HepG2 (cell line): ENCODE measurements at regions not wholly inside any gene's neighbourhood (a gene's known extent, or its start where the extent isn't known, plus 50 kb on each side); places are given as distances from the start of the nearest gene placed in this dataset.
A peak's percentile ranks its signal among the peaks of the same experiment; 100 is the strongest.

Experiments used
- ATM ChIP-seq: fragments of 450-650 bp; IDR thresholded peaks from 2 replicates; pipeline ENCODE4 v1.7.1; 2017; ENCODE audit warnings: mild to moderate bottlenecking, borderline replicate concordance
- CBFB ChIP-seq: sonication (generic); formaldehyde crosslinking; IDR thresholded peaks from 2 replicates; pipeline ENCODE4 v1.4.0; 2020; ENCODE audit warnings: missing genetic modification reagents
- EHMT2 ChIP-seq: fragments of 200-600 bp; sonication (generic); IDR thresholded peaks from 2 replicates; pipeline ENCODE4 v1.7.0; 2017; ENCODE audit warnings: antibody characterized with exemption, low read depth, low read length, borderline replicate concordance
- FOXP4 ChIP-seq: sonication (generic); formaldehyde crosslinking; IDR thresholded peaks from 2 replicates; pipeline ENCODE4 v1.4.0; 2020; ENCODE audit warnings: missing genetic modification reagents
- HINFP ChIP-seq: sonication (generic); formaldehyde crosslinking; IDR thresholded peaks from 2 replicates; pipeline ENCODE4 v1.4.0; 2020; ENCODE audit warnings: low read depth, mild to moderate bottlenecking, missing genetic modification reagents
- KLF12 ChIP-seq: sonication (generic); formaldehyde crosslinking; IDR thresholded peaks from 2 replicates; pipeline ENCODE4 v1.4.0; 2020; ENCODE audit warnings: missing genetic modification reagents, borderline replicate concordance
- KLF13 ChIP-seq: sonication (generic); formaldehyde crosslinking; IDR thresholded peaks from 2 replicates; pipeline ENCODE4 v1.4.0; 2020; ENCODE audit warnings: mild to moderate bottlenecking, missing genetic modification reagents
- NAIF1 ChIP-seq: sonication (generic); formaldehyde crosslinking; IDR thresholded peaks from 2 replicates; pipeline ENCODE4 v1.5.0; 2020; ENCODE audit warnings: mild to moderate bottlenecking, missing genetic modification reagents, borderline replicate concordance
- NCOA5 ChIP-seq: sonication (generic); formaldehyde crosslinking; IDR thresholded peaks from 2 replicates; pipeline ENCODE4 v1.4.0; 2020; ENCODE audit warnings: missing genetic modification reagents
- NFE2L1 ChIP-seq: sonication (generic); formaldehyde crosslinking; IDR thresholded peaks from 2 replicates; pipeline ENCODE4 v1.4.0; 2020; ENCODE audit warnings: missing genetic modification reagents, mild to moderate bottlenecking, borderline replicate concordance
- NONO ChIP-seq, 2 experiments: fragments of 450-650 bp in 1 of 2; sonication (generic) in 1 of 2; formaldehyde crosslinking in 1 of 2; IDR thresholded peaks in 1 of 2; conservative IDR thresholded peaks in 1 of 2; 2 replicates each; pipeline versions ENCODE4 v1.6.1 to v1.8.0; 2017 to 2022; ENCODE audit warnings: mild to moderate bottlenecking in 1 of 2, missing genetic modification reagents in 1 of 2, moderate library complexity in 1 of 2
- RARA ChIP-seq: IDR thresholded peaks from 2 replicates; pipeline ENCODE4 v1.6.1; 2016; ENCODE audit warnings: missing genetic modification reagents, missing compliant biosample characterization
- RBM22 ChIP-seq: fragments of 200-400 bp; formaldehyde crosslinking; optimal IDR thresholded peaks from 2 replicates; pipeline ENCODE3; 2017; ENCODE audit warnings: mild to moderate bottlenecking, low read length, moderate library complexity
- SIN3A ChIP-seq: IDR thresholded peaks from 2 replicates; pipeline ENCODE4 v1.6.1; 2011; ENCODE audit warnings: low read depth, mild to moderate bottlenecking, control low read depth, low read length, borderline replicate concordance
- SOX6 ChIP-seq, 2 experiments: fragments of 450-650 bp in 1 of 2; sonication (generic) in 1 of 2; formaldehyde crosslinking in 1 of 2; IDR thresholded peaks; 2 replicates each; pipeline versions ENCODE4 v1.4.0 to v1.6.1; 2017 to 2020; ENCODE audit warnings: antibody characterized with exemption in 1 of 2, mild to moderate bottlenecking in 1 of 2, missing genetic modification reagents in 1 of 2
- SRY ChIP-seq: sonication (generic); formaldehyde crosslinking; IDR thresholded peaks from 2 replicates; pipeline ENCODE4 v1.8.0; 2022; ENCODE audit warnings: mild to moderate bottlenecking, missing genetic modification reagents
- TEAD3 ChIP-seq: optimal IDR thresholded peaks from 2 replicates; pipeline ENCODE3; 2016; ENCODE audit warnings: borderline replicate concordance
- XRCC5 ChIP-seq: fragments of 200-400 bp; formaldehyde crosslinking; optimal IDR thresholded peaks from 2 replicates; pipeline ENCODE3; 2017; ENCODE audit warnings: mild to moderate bottlenecking, low read length
- YEATS4 ChIP-seq: sonication (generic); formaldehyde crosslinking; IDR thresholded peaks from 2 replicates; pipeline ENCODE4 v1.4.0; 2020; ENCODE audit warnings: missing genetic modification reagents, borderline replicate concordance
- ZMYM2 ChIP-seq: sonication (generic); formaldehyde crosslinking; IDR thresholded peaks from 2 replicates; pipeline ENCODE4 v1.8.0; 2022; ENCODE audit warnings: mild to moderate bottlenecking, missing genetic modification reagents
- ZNF292 ChIP-seq: sonication (generic); formaldehyde crosslinking; IDR thresholded peaks from 2 replicates; pipeline ENCODE4 v1.8.1; 2022; ENCODE audit warnings: mild to moderate bottlenecking, low read depth, missing genetic modification reagents, borderline replicate concordance
- ZNF598 ChIP-seq: sonication (generic); formaldehyde crosslinking; IDR thresholded peaks from 2 replicates; pipeline ENCODE4 v1.5.1; 2020; ENCODE audit warnings: mild to moderate bottlenecking, missing genetic modification reagents, borderline replicate concordance
- ZNF644 ChIP-seq: IDR thresholded peaks from 2 replicates; pipeline ENCODE4 v1.6.1; 2016; ENCODE audit warnings: low read depth
- ZSCAN20 ChIP-seq: sonication (generic); formaldehyde crosslinking; IDR thresholded peaks from 2 replicates; pipeline ENCODE4 v1.4.0; 2020; ENCODE audit warnings: missing genetic modification reagents, mild to moderate bottlenecking, borderline replicate concordance
- ZUFSP ChIP-seq: sonication (generic); formaldehyde crosslinking; IDR thresholded peaks from 2 replicates; pipeline ENCODE4 v1.9.0; 2021; ENCODE audit warnings: missing genetic modification reagents, mild to moderate bottlenecking, borderline replicate concordance

GRCh38 chr2:145800151-145801091, 1280.5 kb upstream of the ZEB2 start (continued):
- TF ChIP-seq HINFP (CRISPR knock-in tag) (peak; percentile 63; the same call in 1 of the 2 replicates), NFE2L1 (no peak), ZNF598 (CRISPR knock-in tag) (no peak), SIN3A (no peak), ZMYM2 (CRISPR knock-in tag) (peak; percentile 93), NAIF1 (CRISPR knock-in tag) (peak; percentile 68; the same call in 1 of the 2 replicates), KLF12 (CRISPR knock-in tag) (peak; percentile 65; the same call in 1 of the 2 replicates), ZNF292 (peak; percentile 96), ATM (no peak), SRY (no peak), EHMT2 (peak; percentile 94), TEAD3 (CRISPR knock-in tag) (peak; percentile 99), ZNF644 (peak; percentile 97), ZUFSP (CRISPR knock-in tag) (no peak), SOX6 (IDR thresholded peaks at IDR 0.05) (no peak), SOX6 (CRISPR knock-in tag; IDR thresholded peaks at IDR 0.05) (peak; percentile 99), RARA (peak; percentile 94), NCOA5 (CRISPR knock-in tag) (no peak), KLF13 (CRISPR knock-in tag) (no peak), RBM22 (no peak), XRCC5 (peak; percentile 35), NONO (IDR thresholded peaks at IDR 0.05) (no peak), NONO (CRISPR knock-in tag; conservative IDR thresholded peaks at IDR 0.05) (peak; percentile 93; the same call in 1 of the 2 replicates), CBFB (peak; percentile 81), YEATS4 (peak; percentile 90), FOXP4 (CRISPR knock-in tag) (peak; percentile 99), ZSCAN20 (0 out of 2 replicates have a peak, but pooled peaks have one; percentile 55)
